Sigmoid colon (tissue), 4 donors: ENCODE measurements at regions not wholly inside any gene's neighbourhood (a gene's known extent, or its start where the extent isn't known, plus 50 kb on each side); places are given as distances from the start of the nearest gene placed in this dataset.

Source experiments
- EP300 ChIP-seq, 4 donors: sonication (generic); formaldehyde crosslinking; IDR thresholded peaks; one replicate each; pipeline ENCODE4 v1.6.1; 2017; ENCODE audit warnings: antibody characterized with exemption in 4 of 4
- POLR2A ChIP-seq, 2 donors: fragments of 450-650 bp; IDR thresholded peaks; one replicate each; pipeline ENCODE4 v1.6.1; 2016; ENCODE audit warnings: antibody characterized with exemption in 2 of 2, mild to moderate bottlenecking in 2 of 2, moderate library complexity in 2 of 2
- POLR2AphosphoS5 ChIP-seq, 4 donors: sonication (generic); formaldehyde crosslinking; IDR thresholded peaks; one replicate each; pipeline ENCODE4 v1.6.1; 2017; ENCODE audit warnings: antibody characterized with exemption in 4 of 4
- TF ChIP-seq, protein P1 (sequence below), 4 experiments: fragments of 450-650 bp in 3 of 4; fragments of 200-600 bp in 1 of 4; IDR thresholded peaks; one replicate each; pipeline ENCODE4 v1.5.1; 2016 to 2019; ENCODE audit warnings: antibody characterized with exemption in 4 of 4, mild to moderate bottlenecking in 3 of 4, moderate library complexity in 2 of 4

DNA sequence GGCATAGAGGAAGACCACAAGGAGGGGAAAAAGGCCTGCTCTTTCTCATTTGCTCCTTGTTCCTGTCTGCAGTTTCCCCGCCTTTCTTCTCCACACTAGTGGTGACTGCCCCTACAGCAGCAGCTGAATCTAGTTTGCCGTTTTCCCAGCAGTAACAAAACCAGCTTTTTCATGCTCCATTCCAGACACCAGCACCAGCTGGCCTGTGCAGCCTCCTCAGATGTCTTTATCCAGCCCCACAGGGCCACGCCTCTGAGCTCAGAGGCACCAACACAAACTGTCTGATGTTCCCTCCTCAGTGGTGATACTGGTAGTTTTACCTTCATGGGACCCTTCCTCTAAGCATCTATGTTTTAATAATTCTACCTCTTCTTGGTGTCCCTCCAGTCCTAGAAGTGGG lies 70.4 kb upstream of the SLC24A3 start:
- TF ChIP-seq, protein P1, sequence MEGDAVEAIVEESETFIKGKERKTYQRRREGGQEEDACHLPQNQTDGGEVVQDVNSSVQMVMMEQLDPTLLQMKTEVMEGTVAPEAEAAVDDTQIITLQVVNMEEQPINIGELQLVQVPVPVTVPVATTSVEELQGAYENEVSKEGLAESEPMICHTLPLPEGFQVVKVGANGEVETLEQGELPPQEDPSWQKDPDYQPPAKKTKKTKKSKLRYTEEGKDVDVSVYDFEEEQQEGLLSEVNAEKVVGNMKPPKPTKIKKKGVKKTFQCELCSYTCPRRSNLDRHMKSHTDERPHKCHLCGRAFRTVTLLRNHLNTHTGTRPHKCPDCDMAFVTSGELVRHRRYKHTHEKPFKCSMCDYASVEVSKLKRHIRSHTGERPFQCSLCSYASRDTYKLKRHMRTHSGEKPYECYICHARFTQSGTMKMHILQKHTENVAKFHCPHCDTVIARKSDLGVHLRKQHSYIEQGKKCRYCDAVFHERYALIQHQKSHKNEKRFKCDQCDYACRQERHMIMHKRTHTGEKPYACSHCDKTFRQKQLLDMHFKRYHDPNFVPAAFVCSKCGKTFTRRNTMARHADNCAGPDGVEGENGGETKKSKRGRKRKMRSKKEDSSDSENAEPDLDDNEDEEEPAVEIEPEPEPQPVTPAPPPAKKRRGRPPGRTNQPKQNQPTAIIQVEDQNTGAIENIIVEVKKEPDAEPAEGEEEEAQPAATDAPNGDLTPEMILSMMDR (IDR thresholded peaks at IDR 0.05), result no peak
- TF ChIP-seq POLR2AphosphoS5 (IDR thresholded peaks at IDR 0.05) (no peak), EP300 (IDR thresholded peaks at IDR 0.05) (no peak), POLR2A (IDR thresholded peaks at IDR 0.05) (no peak)
